ENCODE measurements at regions not wholly inside any gene's neighbourhood (a gene's known extent, or its start where the extent isn't known, plus 50 kb on each side); places are given as distances from the start of the nearest gene placed in this dataset.

GRCh38 chr2:223510713-223511112 is 91.4 kb downstream of the SCG2 start:
- TF ChIP-seq CTCF (IDR thresholded peaks at IDR 0.05) (no peak), POLR2A (IDR thresholded peaks at IDR 0.05) (no peak)
